ENCODE measurements at regions not wholly inside any gene's neighbourhood (a gene's known extent, or its start where the extent isn't known, plus 50 kb on each side); places are given as distances from the start of the nearest gene placed in this dataset.

GRCh38 chr6:69593706-69594105 is 203.1 kb downstream of the LMBRD1 start:
- H3K27ac ChIP-seq = no peak overlapping the region
- TF ChIP-seq CTCF (IDR thresholded peaks at IDR 0.05) (no peak), ZFX (IDR thresholded peaks at IDR 0.05; ENCODE audit: borderline replicate concordance) (no peak)

- TF ChIP-seq CTCF (IDR thresholded peaks at IDR 0.05) (no peak), ZFX (IDR thresholded peaks at IDR 0.05; ENCODE audit: borderline replicate concordance) (no peak)
- no peak overlapping the region for H3K27ac ChIP-seq
Measured at GRCh38 chr6:69589626-69590025, 207.2 kb downstream of the LMBRD1 start.

- TF ChIP-seq ZFX (IDR thresholded peaks at IDR 0.05; ENCODE audit: borderline replicate concordance) (no peak), CTCF (IDR thresholded peaks at IDR 0.05) (no peak)
- H3K27ac ChIP-seq = no peak overlapping the region
Measured at GRCh38 chr6:69584913-69585729, 211.7 kb downstream of the LMBRD1 start.

- H3K27ac ChIP-seq = no peak overlapping the region
- TF ChIP-seq CTCF (IDR thresholded peaks at IDR 0.05) = no peak
- no peak for TF ChIP-seq ZFX (IDR thresholded peaks at IDR 0.05; ENCODE audit: borderline replicate concordance)
Measured at GRCh38 chr6:69584536-69584912, 212.3 kb downstream of the LMBRD1 start.

- TF ChIP-seq ZFX (IDR thresholded peaks at IDR 0.05; ENCODE audit: borderline replicate concordance) (no peak), CTCF (IDR thresholded peaks at IDR 0.05) (no peak)
- H3K27ac ChIP-seq = no peak overlapping the region
Measured at GRCh38 chr6:69581581-69581980, 215.2 kb downstream of the LMBRD1 start.

- H3K27ac ChIP-seq = no peak overlapping the region
- TF ChIP-seq CTCF (IDR thresholded peaks at IDR 0.05) (no peak), ZFX (IDR thresholded peaks at IDR 0.05; ENCODE audit: borderline replicate concordance) (no peak)
Measured at GRCh38 chr6:69580706-69581105, 216.1 kb downstream of the LMBRD1 start.

- TF ChIP-seq CTCF (IDR thresholded peaks at IDR 0.05) (no peak), ZFX (IDR thresholded peaks at IDR 0.05; ENCODE audit: borderline replicate concordance) (no peak)
- H3K27ac ChIP-seq = no peak overlapping the region
Measured at GRCh38 chr6:69578361-69578890, 218.4 kb downstream of the LMBRD1 start.

All from 22Rv1 (cell line).